BE2C (cell line): ENCODE measurements at regions not wholly inside any gene's neighbourhood (a gene's known extent, or its start where the extent isn't known, plus 50 kb on each side); places are given as distances from the start of the nearest gene placed in this dataset.

Source experiments
- DNase-seq: peaks from one replicate; pipeline ENCODE4 v3.0.0-alpha.2; 2020
- H3K27me3 ChIP-seq: fragments of 250-450 bp; sonication (Bioruptor Pico); 2 replicates; pipeline ENCODE4 v1.5.1; 2020; ENCODE audit warnings: mild to moderate bottlenecking
- H3K36me3 ChIP-seq: fragments of 250-450 bp; sonication (Bioruptor Pico); 2 replicates; pipeline ENCODE4 v1.5.1; 2020; ENCODE audit warnings: mild to moderate bottlenecking
- H3K4me1 ChIP-seq: fragments of 250-450 bp; sonication (Bioruptor Pico); 2 replicates; pipeline ENCODE4 v1.5.1; 2020
- H3K4me3 ChIP-seq: 2 replicates; pipeline ENCODE4 v1.5.1; 2011; ENCODE audit warnings: low read depth, low read length
- H3K9me3 ChIP-seq: fragments of 250-450 bp; sonication (Bioruptor Pico); 2 replicates; pipeline ENCODE4 v1.5.1; 2020
- TF ChIP-seq, protein P1 (sequence below): IDR thresholded peaks from 2 replicates; pipeline ENCODE4 v1.5.1; 2012; ENCODE audit warnings: mild to moderate bottlenecking, low read depth, low read length

DNA sequence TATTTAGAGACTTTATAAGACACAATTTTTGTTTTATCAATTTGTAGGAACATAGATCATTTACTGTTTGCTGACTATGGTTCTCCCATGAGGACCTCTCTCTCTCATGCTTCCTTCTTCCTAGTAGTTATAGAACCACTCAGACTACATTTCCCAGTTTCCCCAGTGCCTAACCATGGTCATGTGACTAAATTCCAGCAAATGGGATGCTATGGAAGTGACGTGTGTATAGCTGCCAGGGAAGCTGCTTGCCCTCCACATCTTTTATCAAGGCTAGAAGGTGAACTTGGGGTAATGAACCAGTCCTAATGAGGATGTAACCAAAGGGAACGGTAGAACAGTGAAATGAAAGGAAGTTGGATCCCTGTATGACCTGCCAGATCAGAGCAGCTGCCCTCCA lies 184.0 kb downstream of the MIS18A start:
- no peak for DNase-seq
- TF ChIP-seq, protein P1, sequence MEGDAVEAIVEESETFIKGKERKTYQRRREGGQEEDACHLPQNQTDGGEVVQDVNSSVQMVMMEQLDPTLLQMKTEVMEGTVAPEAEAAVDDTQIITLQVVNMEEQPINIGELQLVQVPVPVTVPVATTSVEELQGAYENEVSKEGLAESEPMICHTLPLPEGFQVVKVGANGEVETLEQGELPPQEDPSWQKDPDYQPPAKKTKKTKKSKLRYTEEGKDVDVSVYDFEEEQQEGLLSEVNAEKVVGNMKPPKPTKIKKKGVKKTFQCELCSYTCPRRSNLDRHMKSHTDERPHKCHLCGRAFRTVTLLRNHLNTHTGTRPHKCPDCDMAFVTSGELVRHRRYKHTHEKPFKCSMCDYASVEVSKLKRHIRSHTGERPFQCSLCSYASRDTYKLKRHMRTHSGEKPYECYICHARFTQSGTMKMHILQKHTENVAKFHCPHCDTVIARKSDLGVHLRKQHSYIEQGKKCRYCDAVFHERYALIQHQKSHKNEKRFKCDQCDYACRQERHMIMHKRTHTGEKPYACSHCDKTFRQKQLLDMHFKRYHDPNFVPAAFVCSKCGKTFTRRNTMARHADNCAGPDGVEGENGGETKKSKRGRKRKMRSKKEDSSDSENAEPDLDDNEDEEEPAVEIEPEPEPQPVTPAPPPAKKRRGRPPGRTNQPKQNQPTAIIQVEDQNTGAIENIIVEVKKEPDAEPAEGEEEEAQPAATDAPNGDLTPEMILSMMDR: no peak
- Histone ChIP-seq H3K9me3 (no peaks in the 10 kb centered on the region), H3K27me3 (no peaks in the 10 kb centered on the region), H3K36me3 (no peaks in the 10 kb centered on the region), H3K4me3 (no peak overlapping the region), H3K4me1 (peaks cover 8% of the 10 kb centered on the region)

DNA sequence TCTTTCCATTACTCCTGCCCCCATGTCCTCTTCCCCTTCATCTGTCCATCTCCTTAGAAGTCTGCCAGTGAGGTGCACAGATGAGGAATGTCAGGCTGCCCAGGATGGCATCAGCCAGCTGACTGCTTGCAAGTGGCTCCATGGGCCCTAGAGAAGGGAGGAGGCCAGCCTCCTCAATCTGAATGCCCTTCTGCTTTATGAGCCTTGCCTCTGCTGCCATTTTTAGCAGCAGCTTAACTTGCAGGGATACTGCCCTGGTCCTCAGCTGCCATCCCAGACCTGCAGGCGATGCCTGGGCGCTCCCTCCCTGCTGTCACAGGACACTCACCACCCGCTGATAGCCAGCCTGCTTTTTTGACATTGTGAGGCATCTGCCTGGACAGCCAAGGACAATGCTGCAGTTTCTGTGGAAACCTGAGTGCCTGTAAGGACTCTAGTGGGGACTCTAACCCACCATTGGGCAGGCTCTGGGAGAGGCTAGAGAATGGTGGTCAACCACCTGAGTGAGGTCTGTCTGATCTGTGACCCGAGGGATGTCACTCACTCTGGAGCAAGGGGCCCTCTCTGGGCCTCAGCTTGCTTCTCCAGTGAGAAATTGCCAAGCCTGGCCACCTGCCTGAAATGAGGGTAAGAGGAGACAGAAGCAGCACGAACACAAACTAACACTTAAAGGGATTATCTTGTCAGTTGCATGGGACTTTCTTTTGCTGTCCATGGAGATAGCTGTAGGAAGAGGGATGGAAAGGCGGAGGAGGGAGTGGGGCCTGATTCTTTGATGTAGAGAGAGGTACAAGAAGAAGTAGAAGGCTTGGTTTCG lies 185.0 kb downstream of the MIS18A start:
- H3K4me3 ChIP-seq: no peak overlapping the region
- peaks cover 11% of the 10 kb centered on the region for H3K4me1 ChIP-seq
- no peaks in the 10 kb centered on the region for H3K36me3 ChIP-seq
- no peak for DNase-seq
- TF ChIP-seq, protein P1: no peak
- no peaks in the 10 kb centered on the region for H3K9me3 ChIP-seq
- no peaks in the 10 kb centered on the region for H3K27me3 ChIP-seq

DNA sequence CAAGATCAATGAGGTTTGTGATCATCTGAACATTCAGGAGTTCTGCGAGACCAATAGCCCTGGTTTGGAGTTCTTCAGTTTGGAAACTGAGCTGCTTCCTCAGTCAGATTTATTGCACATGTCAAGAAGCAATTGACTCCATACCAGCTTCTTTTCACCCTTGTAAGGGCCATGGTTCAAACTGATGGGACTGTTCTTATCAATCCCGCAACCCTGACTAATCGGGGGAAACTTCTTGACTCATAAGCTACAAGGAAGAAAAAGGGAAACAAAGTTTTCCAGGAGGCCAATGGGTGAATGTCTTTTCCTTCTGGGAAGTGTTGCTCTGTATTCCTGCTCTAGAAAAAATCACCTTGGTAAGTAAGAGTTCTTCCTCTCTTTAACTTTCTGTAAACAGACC lies 187.9 kb downstream of the MIS18A start:
- Histone ChIP-seq H3K36me3 (no peaks in the 10 kb centered on the region), H3K4me1 (peaks cover 14% of the 10 kb centered on the region), H3K4me3 (no peak overlapping the region), H3K27me3 (no peaks in the 10 kb centered on the region), H3K9me3 (no peaks in the 10 kb centered on the region)
- DNase-seq: no peak
- TF ChIP-seq, protein P1: no peak

DNA sequence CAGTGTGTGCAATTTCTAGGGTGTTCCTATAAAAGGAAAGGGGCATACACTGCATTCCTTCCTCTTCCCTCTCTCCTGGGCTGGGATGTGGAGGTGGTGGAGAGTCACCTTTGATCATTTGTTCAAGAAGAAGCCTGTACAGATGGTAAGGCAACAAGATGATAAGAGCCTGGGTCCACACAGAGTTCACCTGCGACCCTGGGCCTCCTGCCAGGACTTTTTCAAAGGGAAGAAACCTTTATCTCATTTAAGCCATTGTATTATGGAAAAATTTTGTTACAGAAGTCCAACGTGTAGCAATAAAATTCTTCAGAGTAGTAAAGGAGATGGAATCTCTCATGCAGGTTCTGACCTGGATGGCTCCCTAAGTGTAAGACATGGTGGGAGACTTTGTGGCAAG lies 189.1 kb downstream of the MIS18A start:
- TF ChIP-seq, protein P1: no peak
- no peaks in the 10 kb centered on the region for H3K27me3 ChIP-seq
- no peaks in the 10 kb centered on the region for H3K36me3 ChIP-seq
- H3K4me1 ChIP-seq: peaks cover 14% of the 10 kb centered on the region
- no peak for DNase-seq
- H3K4me3 ChIP-seq: no peak overlapping the region
- H3K9me3 ChIP-seq: no peaks in the 10 kb centered on the region

DNA sequence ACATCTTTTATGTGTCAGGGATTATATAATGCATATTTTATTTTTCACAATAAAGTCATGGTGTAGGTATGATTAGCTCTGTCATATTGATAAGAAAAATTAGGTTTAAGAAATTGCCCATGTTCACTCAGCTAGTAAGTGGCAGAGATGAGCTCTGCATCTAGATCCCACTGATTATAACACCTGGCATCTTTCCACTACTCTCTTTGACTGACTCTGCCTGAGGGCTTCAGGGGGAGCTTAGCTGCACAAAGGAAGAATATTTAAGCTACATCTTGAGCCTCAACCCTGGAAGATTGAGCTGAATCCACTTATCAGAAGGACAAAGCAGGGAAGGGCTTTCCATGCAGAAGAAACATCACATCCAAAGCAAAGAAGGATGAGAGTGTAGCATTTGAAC lies 190.4 kb downstream of the MIS18A start:
- Histone ChIP-seq H3K4me3 (no peak overlapping the region), H3K9me3 (no peaks in the 10 kb centered on the region), H3K36me3 (no peaks in the 10 kb centered on the region), H3K27me3 (no peaks in the 10 kb centered on the region), H3K4me1 (peaks cover 17% of the 10 kb centered on the region)
- DNase-seq: no peak
- TF ChIP-seq, protein P1: no peak

DNA sequence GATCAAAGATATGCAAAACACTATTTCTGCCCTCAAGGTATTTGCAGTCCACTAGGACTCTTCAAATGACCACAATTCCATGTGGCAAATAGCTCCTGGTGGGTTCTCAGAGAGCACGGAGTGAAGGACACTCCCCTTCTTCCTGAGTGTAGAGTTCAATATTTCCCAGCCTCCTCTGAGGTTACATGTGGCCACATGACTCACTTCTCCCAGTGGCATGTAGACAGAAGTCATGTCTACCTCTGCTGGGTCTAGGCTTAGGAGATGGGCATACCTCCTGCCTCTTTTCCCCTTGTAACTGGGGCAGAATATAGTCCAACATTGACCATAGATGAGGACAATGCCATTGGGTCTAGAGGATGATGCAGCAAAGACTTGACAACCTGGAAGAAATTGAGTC lies 191.4 kb downstream of the MIS18A start:
- H3K36me3 ChIP-seq: no peaks in the 10 kb centered on the region
- H3K4me3 ChIP-seq: no peak overlapping the region
- no peaks in the 10 kb centered on the region for H3K27me3 ChIP-seq
- DNase-seq: no peak
- TF ChIP-seq, protein P1: no peak
- no peaks in the 10 kb centered on the region for H3K9me3 ChIP-seq
- peaks cover 24% of the 10 kb centered on the region for H3K4me1 ChIP-seq
